CD14-positive monocyte (primary cell): ENCODE measurements at regions not wholly inside any gene's neighbourhood (a gene's known extent, or its start where the extent isn't known, plus 50 kb on each side); places are given as distances from the start of the nearest gene placed in this dataset.

ENCODE experiments used
- DNase-seq, 3 donors: peaks; one replicate each; pipeline ENCODE4 v3.0.0-alpha.2; 2011 to 2022
- H2AFZ ChIP-seq: 2 replicates; pipeline ENCODE4 v1.6.0; 2012; ENCODE audit warnings: mild to moderate bottlenecking, low read depth, low read length, inconsistent platforms; ENCODE audit not compliant: insufficient read depth, poor library complexity, severe bottlenecking
- H3K27ac ChIP-seq, 2 donors: 1 replicate in 1 of 2; 2 replicates in 1 of 2; pipeline ENCODE4 v1.5.1; 2012 to 2013; ENCODE audit warnings: low read length in 2 of 2, control low read depth in 1 of 2, inconsistent platforms in 1 of 2, low read depth in 1 of 2, mild to moderate bottlenecking in 1 of 2
- H3K27me3 ChIP-seq, 2 donors: one replicate each; pipeline versions ENCODE4 v1.6.0 to v1.6.1; 2011 to 2013; ENCODE audit warnings: low read length in 2 of 2; ENCODE audit not compliant: control insufficient read depth in 2 of 2, insufficient read depth in 2 of 2
- H3K36me3 ChIP-seq, 2 donors: replicated peaks in 1 of 2; 1 replicate in 1 of 2; 2 replicates in 1 of 2; pipeline versions ENCODE4 v1.5.1 to v1.6.1; 2012 to 2013; ENCODE audit warnings: low read length in 2 of 2, control low read depth in 1 of 2, inconsistent platforms in 1 of 2, mild to moderate bottlenecking in 1 of 2; ENCODE audit not compliant: insufficient read depth in 2 of 2, control insufficient read depth in 1 of 2
- H3K4me1 ChIP-seq, 2 donors: 1 replicate in 1 of 2; 2 replicates in 1 of 2; pipeline versions ENCODE4 v1.5.1 to v1.6.1; 2012 to 2013; ENCODE audit warnings: low read length in 2 of 2, control low read depth in 1 of 2, inconsistent platforms in 1 of 2, mild to moderate bottlenecking in 1 of 2, moderate library complexity in 1 of 2; ENCODE audit not compliant: insufficient read depth in 2 of 2, control insufficient read depth in 1 of 2
- H3K4me2 ChIP-seq: replicated peaks from 2 replicates; pipeline ENCODE3; 2012; ENCODE audit warnings: low read length, moderate library complexity, mild to moderate bottlenecking; ENCODE audit not compliant: poor library complexity, severe bottlenecking; ENCODE audit errors: extremely low read depth
- H3K4me3 ChIP-seq, 3 experiments: fragments of 200-600 bp in 1 of 3; sonication (generic) in 1 of 3; replicated peaks in 1 of 3; 1 replicate in 2 of 3; 2 replicates in 1 of 3; pipeline ENCODE4 v1.5.1; 2011 to 2013; ENCODE audit warnings: low read length in 3 of 3, mild to moderate bottlenecking in 3 of 3, control low read depth in 2 of 3, low read depth in 2 of 3, inconsistent platforms in 1 of 3, moderate library complexity in 1 of 3
- H3K79me2 ChIP-seq: 2 replicates; pipeline ENCODE4 v1.6.0; 2012; ENCODE audit warnings: mild to moderate bottlenecking, control low read depth, inconsistent platforms, low read length, moderate library complexity; ENCODE audit not compliant: insufficient read depth
- H3K9ac ChIP-seq: 2 replicates; pipeline ENCODE4 v1.6.0; 2017; ENCODE audit warnings: low read length, mild to moderate bottlenecking; ENCODE audit not compliant: insufficient read depth, poor library complexity, severe bottlenecking
- H3K9me3 ChIP-seq, 2 donors: replicated peaks in 1 of 2; 1 replicate in 1 of 2; 2 replicates in 1 of 2; pipeline versions ENCODE4 v1.5.1 to v1.6.1; 2012 to 2013; ENCODE audit warnings: low read length in 2 of 2, control low read depth in 1 of 2; ENCODE audit not compliant: control insufficient read depth in 1 of 2, insufficient read depth in 1 of 2
- H4K20me1 ChIP-seq: 2 replicates; pipeline ENCODE4 v1.6.0; 2012; ENCODE audit warnings: mild to moderate bottlenecking, low read length, control low read depth, moderate library complexity; ENCODE audit not compliant: insufficient read depth
- H3K27ac Mint-ChIP-seq, 7 donors: one replicate each; pipeline ENCODE4 v1.8.0; 2020; ENCODE audit warnings: mild to moderate bottlenecking in 7 of 7, mixed read lengths in 7 of 7, moderate library complexity in 6 of 7, inconsistent platforms in 2 of 7
- H3K27me3 Mint-ChIP-seq, 3 donors: one replicate each; pipeline ENCODE4 v1.8.0; 2021 to 2022; ENCODE audit warnings: low read depth in 3 of 3, mild to moderate bottlenecking in 3 of 3, mixed read lengths in 3 of 3, moderate library complexity in 3 of 3, inconsistent platforms in 1 of 3
- H3K36me3 Mint-ChIP-seq, 2 donors: one replicate each; pipeline ENCODE4 v1.8.0; 2020; ENCODE audit warnings: mixed read lengths in 2 of 2, inconsistent platforms in 1 of 2, mild to moderate bottlenecking in 1 of 2
- H3K4me1 Mint-ChIP-seq: one replicate; pipeline ENCODE4 v1.8.0; 2020; ENCODE audit warnings: mild to moderate bottlenecking, mixed read lengths
- H3K4me3 Mint-ChIP-seq, 2 donors: one replicate each; pipeline ENCODE4 v1.8.0; 2020; ENCODE audit warnings: mild to moderate bottlenecking in 2 of 2, mixed read lengths in 2 of 2, moderate library complexity in 1 of 2
- H3K9me3 Mint-ChIP-seq, 7 donors: one replicate each; pipeline ENCODE4 v1.8.0; 2020 to 2022; ENCODE audit warnings: mixed read lengths in 7 of 7, mild to moderate bottlenecking in 6 of 7, moderate library complexity in 6 of 7, inconsistent platforms in 2 of 7
- CTCF ChIP-seq: fragments of 200-600 bp; IDR thresholded peaks from one replicate; pipeline ENCODE4 v1.8.0; 2022; ENCODE audit warnings: antibody characterized with exemption, mild to moderate bottlenecking
- WGBS: methylation state at CpG from one replicate; pipeline ENCODE4 v1.1.5; 2013; ENCODE audit warnings: missing lambda C conversion rate; ENCODE audit not compliant: insufficient coverage; 5-methylcytosine and 5-hydroxymethylcytosine counted together
- intact Hi-C, 2 donors: fragments of 100-400 bp; cut with micrococcal nuclease; formaldehyde crosslinking; loops; one replicate each; pipeline versions ENCODE4 v1.15.0 to v1.15.1; 2023

GRCh38 chr10:8584666-8585065 is 530.2 kb downstream of the GATA3 start:
- DNase-seq, result no peak
- no peak overlapping the region for H3K9ac ChIP-seq
- no peaks in the 10 kb centered on the region for H3K27me3 ChIP-seq
- H3K4me2 ChIP-seq, result no peak overlapping the region
- no peak overlapping the region for H3K4me3 Mint-ChIP-seq
- H3K9me3 ChIP-seq, result peaks cover 0 to 11% of the 10 kb centered on the region in 2 donors
- H3K27me3 Mint-ChIP-seq, result peaks cover 0 to 1% (median 0%) of the 10 kb centered on the region in 3 donors
- H4K20me1 ChIP-seq, result no peaks in the 10 kb centered on the region
- no peaks in the 10 kb centered on the region for H3K79me2 ChIP-seq
- H3K36me3 Mint-ChIP-seq, result no peaks in the 10 kb centered on the region
- intact Hi-C loops, result no loop called here
- no peak overlapping the region for H2AFZ ChIP-seq
- no peak overlapping the region for H3K27ac Mint-ChIP-seq
- no peaks in the 10 kb centered on the region for H3K4me1 ChIP-seq
- H3K27ac ChIP-seq, result no peak overlapping the region
- no CpG with 5 or more reads among the region's 2 CpGs for WGBS
- H3K9me3 Mint-ChIP-seq, result peaks cover 0 to 13% (median 3%) of the 10 kb centered on the region in 7 donors
- no peaks in the 10 kb centered on the region for H3K4me1 Mint-ChIP-seq
- H3K36me3 ChIP-seq, result no peaks in the 10 kb centered on the region
- no peak overlapping the region for H3K4me3 ChIP-seq
- no peak for TF ChIP-seq CTCF

GRCh38 chr10:8586504-8586903 is 532.0 kb downstream of the GATA3 start:
- Histone ChIP-seq H3K4me3 (no peak overlapping the region), H3K27me3 (no peaks in the 10 kb centered on the region), H3K9me3 (peaks cover 0 to 4% of the 10 kb centered on the region in 2 donors), H2AFZ (no peak overlapping the region), H3K9ac (no peak overlapping the region), H3K4me1 (no peaks in the 10 kb centered on the region), H4K20me1 (no peaks in the 10 kb centered on the region), H3K36me3 (no peaks in the 10 kb centered on the region), H3K79me2 (no peaks in the 10 kb centered on the region), H3K4me2 (no peak overlapping the region), H3K27ac (no peak overlapping the region)
- Mint-ChIP-seq H3K27me3 (peaks cover 0 to 1% (median 0%) of the 10 kb centered on the region in 3 donors), H3K27ac (no peak overlapping the region), H3K4me3 (no peak overlapping the region), H3K36me3 (no peaks in the 10 kb centered on the region), H3K4me1 (no peaks in the 10 kb centered on the region), H3K9me3 (peaks cover 0 to 10% (median 2%) of the 10 kb centered on the region in 7 donors)
- 93% methylated on average over 2 of the region's 3 CpGs for whole genome bisulfite sequencing
- intact Hi-C loops, result no loop called here
- no peak for TF ChIP-seq CTCF
- no peak for DNase-seq
